Tibial nerve (tissue), 3 donors: ENCODE measurements at regions not wholly inside any gene's neighbourhood (a gene's known extent, or its start where the extent isn't known, plus 50 kb on each side); places are given as distances from the start of the nearest gene placed in this dataset.

Experiments
- CTCF ChIP-seq, 5 experiments: fragments of 200-600 bp in 3 of 5; fragments of 450-650 bp in 2 of 5; sonication (generic) in 3 of 5; IDR thresholded peaks; one replicate each; pipeline ENCODE4 v1.5.1; 2016 to 2019; ENCODE audit warnings: antibody characterized with exemption in 5 of 5, mild to moderate bottlenecking in 3 of 5, moderate library complexity in 2 of 5
- POLR2A ChIP-seq, 2 donors: fragments of 450-650 bp; IDR thresholded peaks; one replicate each; pipeline ENCODE4 v1.6.1; 2017; ENCODE audit warnings: antibody characterized with exemption in 2 of 2, mild to moderate bottlenecking in 2 of 2, moderate library complexity in 2 of 2

GRCh38 chr6:141258516-141258915, 874.2 kb upstream of the GJE1 start:
- no peak for TF ChIP-seq POLR2A (IDR thresholded peaks at IDR 0.05)
- no peak for TF ChIP-seq CTCF (IDR thresholded peaks at IDR 0.05)
